ENCODE measurements at regions not wholly inside any gene's neighbourhood (a gene's known extent, or its start where the extent isn't known, plus 50 kb on each side); places are given as distances from the start of the nearest gene placed in this dataset.

- no peak for DNase-seq
These were observed 293.5 kb upstream of the RTL1 start for GRCh38 chr14:101196795-101197590.

DNA sequence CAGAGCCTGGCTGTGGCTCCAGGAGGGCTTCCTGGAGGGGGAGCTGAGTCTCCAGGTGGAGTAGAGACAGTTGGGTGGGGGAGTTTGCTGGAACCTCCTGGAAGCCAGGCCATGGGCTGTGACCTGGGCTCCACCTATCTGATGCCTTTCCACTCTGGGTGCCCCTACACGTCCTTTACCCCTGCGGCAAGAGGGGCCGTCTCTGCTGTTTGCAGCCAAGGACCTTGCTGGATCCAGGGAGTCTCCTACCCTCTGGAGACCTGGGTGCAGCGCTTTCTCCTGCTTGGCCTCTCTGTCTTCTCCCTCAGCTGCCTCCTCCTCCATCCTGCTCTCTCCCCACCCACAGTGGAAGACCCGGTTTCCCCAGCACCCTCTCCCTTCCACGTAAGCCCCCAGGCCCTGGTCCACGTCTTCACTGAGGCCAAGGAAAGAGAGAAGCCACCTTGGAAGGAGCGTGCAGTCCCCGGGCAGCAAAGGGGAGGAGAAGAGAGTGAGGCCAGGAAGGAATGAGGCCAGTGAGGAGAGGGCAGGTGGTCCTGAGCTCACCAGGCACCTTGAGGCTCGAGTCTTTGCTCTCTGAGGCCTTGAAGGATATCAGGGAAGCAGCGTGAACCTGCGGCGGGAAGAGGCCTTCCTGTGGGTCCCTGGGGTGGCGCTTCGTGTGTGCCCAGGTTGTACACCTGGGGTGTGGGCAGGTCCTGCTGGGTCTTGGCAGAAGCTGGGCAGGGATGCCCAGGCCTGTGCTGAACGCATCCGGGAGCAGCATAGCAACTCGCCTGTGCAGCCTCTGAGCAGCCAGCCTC is 294.3 kb upstream of the RTL1 start:
- DNase-seq = no peak

- no peak for DNase-seq
These were observed 295.0 kb upstream of the RTL1 start for GRCh38 chr14:101198398-101199027.

DNA sequence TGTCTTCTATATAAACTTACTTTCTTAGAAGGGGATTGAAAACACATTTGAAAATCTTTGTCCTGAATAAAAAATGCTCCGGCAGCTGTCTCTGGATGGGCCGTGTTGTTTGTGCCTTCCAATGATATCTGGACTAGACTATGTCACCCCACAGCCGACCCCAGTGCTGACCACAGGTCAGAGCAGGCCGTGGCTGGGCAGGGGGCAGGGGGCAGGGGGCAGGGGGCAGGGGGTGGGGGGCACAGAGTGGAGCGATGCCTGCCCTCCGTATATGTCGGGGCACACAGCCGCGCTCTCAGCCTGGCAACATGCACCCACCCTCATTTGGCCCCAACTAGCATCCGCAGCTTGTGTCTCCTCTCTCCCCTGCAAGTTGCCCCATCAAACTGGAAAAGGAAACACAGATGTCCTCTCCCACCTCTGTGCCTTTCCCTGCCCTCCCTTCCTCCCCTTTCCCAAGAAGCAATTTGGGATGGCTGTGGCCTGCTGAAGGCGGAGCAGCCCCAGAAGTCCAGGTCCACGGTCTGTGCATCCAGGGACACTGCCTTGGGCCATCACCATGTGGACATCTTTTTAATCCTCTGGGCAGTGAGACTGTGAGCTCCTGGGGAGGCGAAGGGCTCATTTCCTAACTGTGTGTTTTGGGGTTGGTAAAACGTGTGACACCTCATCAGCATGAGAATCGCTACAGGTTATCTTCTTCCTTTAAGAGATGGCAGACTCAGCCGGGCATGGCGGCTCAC is 295.7 kb upstream of the RTL1 start:
- no peak for DNase-seq

DNA sequence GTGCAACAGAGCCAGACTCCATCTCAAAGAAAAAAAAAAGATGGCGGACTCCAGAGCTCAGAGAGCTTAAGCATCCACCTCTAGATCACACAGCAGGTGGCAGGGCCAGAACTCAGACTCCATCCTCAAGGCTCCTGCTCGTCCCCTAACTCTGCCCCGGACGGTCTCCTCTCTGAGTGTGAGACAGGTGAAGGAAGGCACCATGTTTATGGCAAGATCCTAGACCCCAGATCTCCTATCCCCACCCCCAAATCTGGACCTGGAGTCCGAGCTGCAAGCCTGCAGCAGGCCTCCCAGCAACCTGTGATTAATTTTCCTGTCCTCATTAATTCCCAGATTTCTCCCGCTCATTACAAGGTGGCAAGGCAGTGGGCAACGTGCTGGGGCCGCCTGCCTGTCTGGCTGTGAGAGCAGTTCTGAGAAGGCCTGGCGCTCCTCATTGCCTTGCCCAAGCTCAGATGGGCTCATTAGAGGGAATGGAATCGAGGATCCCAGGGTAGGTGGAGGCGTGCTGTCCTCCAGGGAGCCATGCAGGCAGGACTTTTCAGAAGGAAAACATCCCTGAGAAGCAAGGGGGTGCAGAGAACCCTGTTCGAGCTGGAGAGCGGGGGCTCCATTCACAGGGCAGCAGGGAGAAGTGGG is 296.6 kb upstream of the RTL1 start:
- DNase-seq = no peak

DNA sequence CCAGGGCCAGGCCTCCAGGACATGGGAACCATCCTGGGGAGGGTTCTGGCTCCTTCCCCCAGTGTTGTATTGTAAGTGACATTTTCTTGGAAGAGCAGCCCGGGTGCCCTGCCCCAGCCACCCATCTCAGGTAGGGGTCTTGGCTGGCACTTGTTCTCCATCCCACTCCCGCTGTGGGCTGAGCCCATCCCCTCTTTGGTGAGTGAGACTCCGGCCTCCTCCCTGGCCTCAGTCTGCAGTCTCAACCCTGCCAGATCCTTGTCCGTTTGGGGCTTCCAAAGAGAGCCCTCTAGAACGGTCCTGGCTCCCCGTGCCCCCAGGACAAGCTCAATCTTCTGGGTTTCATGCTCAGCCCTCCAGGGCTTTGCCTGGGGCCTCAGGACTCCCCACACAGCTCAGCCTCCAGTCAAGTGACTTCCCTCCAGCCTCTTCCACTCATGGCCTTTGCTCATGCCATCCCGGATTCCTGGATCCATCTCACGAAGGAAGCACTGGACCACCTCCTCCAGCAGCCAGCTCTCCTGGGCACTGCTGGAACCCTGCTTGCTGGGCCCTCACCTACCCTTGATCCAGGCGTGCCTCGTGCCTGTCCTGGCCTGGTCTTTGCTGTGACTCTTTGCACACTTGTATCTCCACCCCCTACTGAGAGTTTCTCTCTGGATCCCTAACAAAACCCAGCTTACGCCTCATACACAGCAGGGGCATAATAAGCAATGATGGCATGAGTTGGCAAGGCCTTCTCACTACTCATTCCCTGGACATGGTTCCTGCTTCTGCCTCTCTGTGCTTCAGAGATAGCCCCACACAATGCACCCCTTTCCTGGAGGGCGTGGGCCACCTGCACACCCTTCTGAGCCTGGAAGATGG is 297.4 kb upstream of the RTL1 start:
- DNase-seq = no peak

- no peak for DNase-seq
These were observed 298.1 kb upstream of the RTL1 start for GRCh38 chr14:101201535-101202151.

DNA sequence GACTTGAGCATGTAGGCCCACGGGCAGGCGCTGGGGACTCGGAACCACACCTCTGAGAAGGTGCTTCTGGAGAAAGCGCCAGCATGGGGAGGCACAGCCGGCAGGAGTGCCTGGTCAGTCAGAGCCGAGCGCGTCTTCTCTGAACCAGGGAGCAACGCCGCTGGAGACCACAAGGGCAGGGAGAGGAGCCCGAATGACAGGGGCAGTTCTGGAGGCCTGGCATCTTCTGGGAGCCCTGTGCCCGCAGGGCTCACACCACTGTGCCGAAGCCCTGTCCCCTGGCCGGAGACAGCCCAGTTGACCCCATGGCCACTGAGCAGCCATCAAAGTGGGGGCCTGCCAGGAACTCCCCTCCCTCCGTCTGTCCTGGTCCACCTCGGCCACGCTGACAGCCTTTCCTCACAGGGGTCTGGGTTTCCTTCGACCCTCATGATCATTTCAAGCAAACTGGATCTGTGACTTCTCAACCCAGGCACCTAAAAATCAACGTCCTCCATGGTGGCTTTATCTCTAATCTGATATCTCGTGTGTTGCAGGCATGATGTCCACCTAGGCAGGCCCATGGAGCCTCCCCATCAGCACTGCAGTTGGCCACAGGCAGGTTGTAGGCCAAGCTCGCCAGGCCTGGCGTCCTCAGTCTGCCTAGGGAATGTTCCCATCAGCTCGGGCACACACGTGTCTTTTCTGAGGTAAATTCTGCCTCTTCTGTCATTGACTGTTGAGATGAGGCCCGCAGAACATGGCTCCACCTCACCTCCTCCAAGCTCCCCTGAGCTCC is 299.3 kb upstream of the RTL1 start:
- no peak for DNase-seq

GRCh38 chr14:101206556-101206955 is 303.0 kb upstream of the RTL1 start:
- no peak for DNase-seq

DNA sequence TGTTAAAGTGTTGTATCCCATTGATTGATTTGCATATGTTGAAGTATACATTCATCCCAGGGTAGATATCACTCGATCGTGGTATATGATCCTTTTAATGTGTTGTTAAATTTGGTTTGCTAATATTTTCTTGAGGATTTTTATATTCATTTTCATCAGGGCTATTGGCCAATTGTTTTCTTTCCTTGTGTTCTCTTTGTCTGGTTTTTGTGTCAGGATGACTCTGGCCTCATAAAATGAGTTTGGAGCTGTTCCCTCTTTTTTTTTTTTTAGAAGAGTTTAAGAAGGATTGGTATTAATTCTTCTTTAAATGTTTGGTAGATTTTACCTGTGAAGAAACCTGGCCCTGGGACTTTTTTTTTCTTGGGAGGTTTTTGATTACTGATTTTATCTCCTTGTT is 303.5 kb upstream of the RTL1 start:
- no peak for DNase-seq

DNA sequence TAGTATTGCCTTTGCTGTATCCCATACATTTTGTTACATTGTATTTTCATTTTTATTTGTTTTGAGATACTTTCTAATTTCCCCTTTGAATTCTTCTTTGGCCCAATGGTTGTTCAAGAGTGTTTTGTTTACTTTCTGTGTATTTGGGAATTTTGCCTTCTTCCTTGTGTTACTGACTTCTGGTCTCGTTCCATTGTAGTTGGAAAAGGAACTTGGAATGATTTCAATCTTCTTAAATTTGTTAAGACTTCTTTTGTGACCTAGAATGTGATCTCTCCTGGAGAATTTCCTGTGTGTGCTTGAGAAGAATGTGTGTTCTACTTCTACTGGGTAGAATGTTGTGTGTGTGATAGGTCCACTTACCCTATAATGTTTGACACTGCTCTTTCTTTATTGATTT is 304.4 kb upstream of the RTL1 start:
- no peak for DNase-seq

DNA sequence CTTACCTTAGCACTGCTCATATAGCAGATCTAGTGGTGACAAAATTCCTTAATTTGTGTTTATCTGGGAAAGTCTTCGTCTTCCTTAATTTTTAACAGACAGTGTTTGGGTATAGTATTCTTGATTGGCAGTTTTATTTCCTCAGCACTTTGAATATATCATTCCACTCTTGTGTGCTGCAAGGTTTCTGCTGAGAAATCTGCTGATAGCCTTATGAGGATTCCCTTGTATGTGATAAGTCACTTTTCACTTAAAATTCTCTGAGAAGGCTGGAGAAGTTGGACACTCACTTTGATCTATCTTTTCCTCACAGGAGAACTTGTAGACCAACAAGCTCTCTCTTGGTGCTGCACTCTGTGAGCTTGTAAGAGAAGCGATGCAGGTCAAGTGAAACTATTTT is 306.1 kb upstream of the RTL1 start:
- no peak for DNase-seq

DNA sequence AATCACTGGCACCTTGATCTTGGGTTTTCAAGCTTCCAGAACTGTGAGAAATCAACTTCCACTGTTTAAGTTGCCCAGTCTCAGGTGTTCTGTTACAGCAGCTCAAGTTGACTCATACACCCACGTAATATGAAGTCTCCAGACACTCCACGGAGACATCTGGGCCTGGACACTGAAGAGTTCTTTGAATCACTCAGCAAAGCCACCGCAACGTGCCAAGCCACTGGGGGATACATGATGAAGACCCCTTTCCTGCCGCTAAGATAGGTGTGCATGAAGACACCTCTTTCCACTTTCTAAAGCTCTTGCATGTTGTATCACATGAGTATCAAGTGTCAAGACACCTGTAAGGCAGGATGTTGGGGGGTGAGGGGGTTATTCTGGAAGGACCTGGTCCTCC is 311.7 kb upstream of the RTL1 start:
- DNase-seq = no peak

DNA sequence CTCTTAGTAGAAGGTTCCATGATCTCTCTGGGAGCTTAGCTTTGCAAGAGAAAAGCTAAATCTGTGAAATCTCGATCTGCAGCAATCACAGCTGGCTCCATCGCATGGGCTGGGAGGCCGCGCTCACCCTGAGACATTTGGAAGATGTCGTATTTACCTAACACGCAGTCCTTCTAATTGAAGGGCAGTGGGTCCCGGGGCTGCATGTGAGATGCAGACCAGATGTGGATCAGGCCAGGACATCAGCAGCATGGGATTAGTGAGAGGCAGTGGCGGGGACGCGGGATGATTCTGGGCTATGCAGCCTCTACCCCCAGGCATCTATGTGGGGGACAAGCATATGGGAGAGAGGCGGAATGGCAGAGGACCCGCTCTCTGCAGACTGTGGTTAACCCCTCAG is 312.4 kb upstream of the RTL1 start:
- no peak for DNase-seq

DNA sequence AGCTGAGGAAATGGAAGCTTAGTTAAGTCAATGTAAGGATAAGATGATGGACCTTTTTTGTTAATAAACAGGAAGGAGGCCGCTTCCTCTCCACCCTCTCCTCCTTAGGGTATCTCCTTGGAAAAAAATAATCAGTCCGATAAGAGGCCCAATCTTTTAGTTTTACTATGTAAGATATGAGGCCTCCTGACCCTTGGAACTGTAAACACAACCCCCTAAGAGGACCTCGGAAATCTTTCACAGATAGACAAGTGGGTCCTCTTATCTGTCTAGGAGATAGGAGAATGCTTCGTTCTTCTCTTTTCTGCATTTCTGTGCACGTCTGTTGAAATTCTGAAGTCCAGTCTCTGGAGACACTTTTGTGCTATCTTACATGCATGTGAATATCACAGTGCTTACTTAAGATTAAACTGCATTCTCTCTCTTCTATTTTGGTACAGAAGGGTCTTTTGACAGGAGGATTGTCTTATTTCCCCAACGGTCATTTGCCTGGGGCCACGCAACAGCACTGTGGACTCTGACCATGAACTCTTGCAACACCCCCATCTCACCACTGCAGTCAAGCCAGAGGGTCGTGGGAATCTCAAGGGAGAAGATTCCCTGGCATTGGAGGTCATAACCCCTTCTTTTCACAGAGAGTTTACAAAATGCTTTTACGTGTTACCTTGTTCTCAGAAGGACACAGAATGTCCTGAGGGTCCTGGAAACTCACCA is 313.0 kb upstream of the RTL1 start:
- no peak for DNase-seq

DNA sequence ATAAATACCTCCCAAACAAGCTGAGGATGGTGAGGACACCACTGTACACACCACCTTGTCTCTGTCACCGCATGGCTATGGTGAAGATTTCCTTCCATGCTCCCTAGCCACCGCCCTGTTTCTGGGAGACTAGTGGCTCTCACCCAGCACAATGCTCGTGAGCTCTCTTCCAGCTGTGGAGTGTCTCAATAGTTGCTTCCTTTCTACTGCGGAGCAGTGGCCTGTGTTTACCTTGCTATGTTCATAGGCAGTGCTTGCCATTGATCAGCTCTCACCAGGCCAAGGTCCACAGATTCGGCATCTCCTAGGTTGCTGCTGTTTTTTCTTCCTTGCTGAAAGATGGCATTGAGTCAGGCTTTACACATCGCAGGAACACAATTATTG is 313.6 kb upstream of the RTL1 start:
- no peak for DNase-seq

DNA sequence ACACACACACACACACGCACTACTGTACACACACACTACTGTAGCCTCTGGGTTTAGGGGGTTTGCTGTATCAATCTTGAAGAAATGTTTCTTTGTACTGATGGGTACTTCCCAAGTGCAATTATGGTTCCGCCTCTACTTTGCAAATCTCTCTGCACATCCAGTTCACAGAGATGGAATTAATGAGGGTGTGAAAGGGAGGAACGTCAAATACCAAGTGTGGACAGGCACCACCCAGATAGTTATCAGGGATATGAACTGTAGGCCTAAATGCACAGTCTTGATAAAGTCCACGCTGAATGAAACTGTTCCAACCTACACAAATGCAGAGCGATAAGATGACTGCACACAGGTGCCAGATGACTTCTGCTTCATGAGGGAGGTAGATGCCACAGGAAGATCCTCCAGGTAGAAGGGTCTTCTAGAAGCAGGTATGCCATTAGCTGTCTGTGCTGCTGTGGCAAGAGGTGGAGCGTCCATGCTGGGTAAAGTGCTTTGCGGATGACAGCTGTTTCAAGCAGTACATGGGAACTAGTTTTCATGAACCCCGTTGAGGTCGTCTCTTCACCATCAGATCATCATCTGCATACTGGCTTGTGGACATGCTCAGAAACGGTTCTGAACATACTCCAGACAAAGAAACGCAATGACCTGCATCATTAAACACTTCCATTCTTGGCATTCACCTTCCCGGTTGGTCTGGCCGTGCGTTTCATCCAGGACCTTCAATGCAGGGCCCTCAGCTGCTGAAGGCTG is 314.3 kb upstream of the RTL1 start:
- no peak for DNase-seq

DNA sequence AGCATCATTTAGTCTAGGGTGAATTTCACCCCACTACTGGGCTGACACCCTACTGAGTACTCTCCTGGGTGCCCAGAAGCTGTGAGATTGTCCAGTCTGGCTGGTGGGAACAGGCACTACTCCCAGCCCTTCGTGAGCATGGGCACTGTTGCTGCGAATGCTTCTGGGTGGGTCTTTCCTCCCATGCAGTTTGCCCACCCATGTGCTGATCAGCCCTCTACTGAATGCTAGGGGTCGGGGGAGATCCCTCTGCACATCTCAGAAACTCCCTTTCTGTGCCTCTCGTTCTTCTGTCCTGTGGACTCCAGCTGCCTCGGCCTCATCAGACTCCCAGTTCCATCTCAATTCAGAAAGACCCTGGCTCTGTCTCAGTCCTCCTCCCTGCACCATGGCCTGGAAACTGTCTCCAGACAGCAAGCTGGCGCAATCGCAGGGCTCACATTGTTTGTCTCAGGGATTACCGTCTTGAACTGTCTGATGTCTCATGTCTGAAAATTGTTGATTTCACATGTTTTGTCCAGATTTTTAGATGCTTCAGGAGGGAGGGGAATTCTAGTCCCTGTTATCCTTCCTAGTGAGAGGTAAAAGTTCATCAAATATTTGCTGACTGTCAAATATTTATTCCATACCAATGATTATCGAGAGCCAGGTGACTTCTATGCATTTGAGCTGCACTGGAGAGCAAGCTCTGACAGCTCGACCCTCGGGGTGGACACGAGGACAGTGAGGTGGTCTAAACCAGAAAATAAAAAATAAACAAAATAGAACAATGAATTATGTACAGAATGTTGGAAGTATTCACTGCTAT is 316.6 kb upstream of the RTL1 start:
- DNase-seq = no peak
